ENCODE measurements at regions not wholly inside any gene's neighbourhood (a gene's known extent, or its start where the extent isn't known, plus 50 kb on each side); places are given as distances from the start of the nearest gene placed in this dataset.

- intact Hi-C loops (cut with DNase I, micrococcal nuclease): no loop called here
- ATAC-seq (no peak), DNase-seq (no peak)
These were observed 629.5 kb upstream of the ANO3 start for GRCh38 chr11:25702417-25702816.

DNA sequence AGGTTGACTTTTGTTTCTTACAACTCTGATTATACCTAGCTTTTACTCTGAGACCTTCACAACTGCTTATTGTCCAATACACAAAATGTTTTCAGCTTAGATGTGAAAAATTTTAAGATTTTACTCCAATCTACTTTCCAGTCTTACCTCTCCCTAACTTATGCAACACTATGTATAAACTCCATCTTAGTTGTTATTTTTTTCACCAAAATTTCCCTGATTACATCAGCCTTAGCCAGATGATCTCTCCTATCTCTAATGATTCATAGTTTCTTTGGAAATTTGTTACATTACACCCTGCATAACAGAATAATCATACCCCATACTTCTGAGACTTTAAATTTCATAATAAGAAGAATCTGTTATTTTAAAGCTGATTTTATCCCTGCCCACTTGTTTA, 621.0 kb upstream of the ANO3 start:
- intact Hi-C loops (cut with DNase I, micrococcal nuclease): no loop called here
- no peak for DNase-seq
- no peak for ATAC-seq

DNA sequence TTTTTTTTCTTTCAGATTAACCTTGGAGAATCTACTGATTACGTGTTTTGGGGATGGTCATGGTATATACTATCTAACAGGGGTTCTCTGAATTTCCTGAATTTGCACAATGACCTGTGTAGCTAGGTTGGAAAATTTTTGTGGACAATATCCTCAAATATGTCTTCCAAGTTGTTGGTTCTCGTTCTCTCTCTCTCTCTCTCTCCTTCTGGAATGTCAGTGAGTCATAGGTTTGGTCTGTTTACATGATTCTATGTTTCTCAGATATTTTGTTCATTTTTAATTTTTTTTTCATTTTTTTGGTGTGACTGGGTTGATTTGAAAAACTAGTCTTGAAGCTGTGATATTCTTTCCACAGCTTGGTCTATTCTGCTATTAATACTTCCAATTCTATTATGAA, 604.0 kb upstream of the ANO3 start:
- ATAC-seq (no peak), DNase-seq (no peak)
- intact Hi-C loops (cut with DNase I, micrococcal nuclease): no loop called here

- intact Hi-C loops (cut with DNase I, micrococcal nuclease): no loop called here
- no peak for ATAC-seq
- DNase-seq: no peak
These were observed 601.7 kb upstream of the ANO3 start for GRCh38 chr11:25730230-25730629.

DNA sequence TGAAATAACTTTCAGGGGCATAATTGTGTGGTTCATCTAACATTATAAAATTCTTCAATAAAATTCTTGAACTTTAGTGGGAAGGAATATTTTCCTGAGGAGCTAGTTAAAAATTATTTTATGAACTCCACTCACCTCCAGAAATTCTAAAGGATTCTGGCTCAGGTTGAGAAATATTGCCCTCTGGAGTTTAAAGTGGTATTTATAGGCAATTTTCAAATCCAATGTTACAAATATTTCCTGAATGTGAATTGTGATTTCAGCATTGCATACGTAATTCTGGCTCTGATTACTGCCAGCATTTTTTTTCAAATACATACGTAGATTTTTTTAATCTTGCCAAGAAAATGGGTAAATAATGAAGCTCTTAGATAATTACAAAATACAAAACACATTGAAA, 598.2 kb upstream of the ANO3 start:
- intact Hi-C loops (cut with DNase I, micrococcal nuclease): no loop called here
- ATAC-seq (no peak), DNase-seq (no peak)

DNA sequence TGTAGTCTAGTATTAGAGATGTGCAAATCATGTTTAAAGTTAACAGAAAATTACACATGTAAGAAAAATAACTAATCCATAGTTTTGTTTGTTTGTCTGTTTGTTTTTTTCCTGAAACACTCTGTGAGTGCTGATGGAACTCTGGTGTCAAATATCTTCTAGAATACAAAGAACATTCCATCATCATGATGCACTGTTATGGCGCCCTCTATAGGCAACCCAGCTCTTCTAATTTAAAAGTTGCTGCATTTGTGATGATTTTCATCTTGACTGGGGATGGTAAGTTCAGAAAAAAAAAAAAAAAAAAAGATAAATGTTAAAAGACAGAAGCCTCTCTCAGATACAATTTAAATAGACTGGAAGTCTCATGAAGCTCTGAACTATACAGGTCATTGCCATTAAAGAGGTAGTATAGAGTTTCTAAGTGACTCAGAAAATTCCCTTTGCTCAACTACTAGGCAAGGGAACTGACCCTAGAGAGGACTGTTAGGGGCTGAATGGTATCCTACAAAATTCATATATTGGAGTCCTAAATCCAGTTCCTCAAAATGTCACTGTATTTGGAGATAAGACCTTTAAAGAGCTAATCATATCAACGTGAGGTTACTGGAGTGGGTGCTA, 597.2 kb upstream of the ANO3 start:
- intact Hi-C loops (cut with DNase I, micrococcal nuclease): no loop called here
- ATAC-seq: no peak

GRCh38 chr11:25737071-25737675, 594.8 kb upstream of the ANO3 start:
- DNase-seq (no peak), ATAC-seq (no peak)
- intact Hi-C loops (cut with DNase I, micrococcal nuclease): no loop called here

More for the DNA sequence above, 597.2 kb upstream of the ANO3 start:
- DNase-seq: no peak

DNA sequence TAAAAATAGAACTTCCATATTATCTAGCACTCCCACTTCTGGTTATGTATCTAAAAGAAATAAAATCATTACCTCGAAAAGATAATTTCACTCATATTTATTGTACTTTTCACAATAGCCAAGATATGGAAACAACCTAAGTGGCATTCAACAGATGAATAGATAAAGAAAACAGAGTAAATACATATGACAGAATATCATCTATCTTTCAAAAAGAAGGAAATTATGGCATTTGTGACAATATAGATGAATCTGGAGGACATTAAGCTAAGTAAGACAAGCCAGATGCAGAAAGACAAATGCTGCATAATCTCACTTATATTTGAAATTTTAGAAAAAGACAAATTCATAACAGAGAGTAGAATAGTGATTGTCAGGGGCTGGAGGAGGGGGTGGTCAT, 590.0 kb upstream of the ANO3 start:
- intact Hi-C loops (cut with DNase I, micrococcal nuclease): no loop called here
- DNase-seq (no peak), ATAC-seq (no peak)

DNA sequence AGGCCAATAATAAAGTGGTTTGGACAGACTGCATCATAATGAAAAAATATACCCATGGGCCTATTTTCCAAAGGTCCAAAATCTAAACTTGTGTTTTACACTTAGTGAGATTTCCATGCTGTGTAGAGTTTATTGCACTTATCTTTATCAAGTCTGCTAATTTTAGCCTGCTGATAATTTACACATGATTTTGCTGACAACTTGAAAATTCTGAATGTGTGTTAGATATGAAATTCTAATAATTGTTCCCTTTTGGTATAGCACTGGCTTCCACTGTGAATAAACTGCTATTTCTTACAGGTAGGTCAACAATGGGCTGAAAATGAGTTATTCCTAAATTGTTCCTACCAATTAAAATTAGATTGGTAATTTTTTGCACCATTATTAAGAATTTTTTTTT, 589.1 kb upstream of the ANO3 start:
- no peak for DNase-seq
- no peak for ATAC-seq
- intact Hi-C loops (cut with DNase I, micrococcal nuclease): no loop called here

DNA sequence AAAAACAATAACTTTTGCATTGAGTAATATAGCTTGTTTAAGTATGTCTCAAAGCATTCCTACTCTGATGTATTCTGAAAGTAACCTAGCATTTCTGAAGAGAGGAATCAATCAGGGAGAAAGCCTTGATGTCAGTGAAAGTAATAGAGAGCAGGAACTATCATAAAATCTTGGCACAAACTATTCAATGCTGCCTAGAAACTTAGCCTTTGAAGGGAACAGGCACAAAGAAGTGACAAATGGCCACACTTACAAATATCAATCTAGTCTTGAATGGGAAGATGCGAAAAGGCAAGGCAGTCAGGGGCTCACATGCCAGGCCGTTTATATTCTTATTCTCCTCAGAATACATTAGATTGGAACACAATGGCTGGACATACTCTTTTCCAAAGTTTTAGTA, 576.5 kb upstream of the ANO3 start:
- DNase-seq: no peak
- intact Hi-C loops (cut with DNase I, micrococcal nuclease): no loop called here
- no peak for ATAC-seq

- no peak for DNase-seq
- intact Hi-C loops (cut with DNase I, micrococcal nuclease): no loop called here
- no peak for ATAC-seq
These were observed 575.9 kb upstream of the ANO3 start for GRCh38 chr11:25755918-25756584.

- ATAC-seq: no peak
- DNase-seq: no peak
- intact Hi-C loops (cut with DNase I, micrococcal nuclease): no loop called here
These were observed 573.7 kb upstream of the ANO3 start for GRCh38 chr11:25758145-25758661.

DNA sequence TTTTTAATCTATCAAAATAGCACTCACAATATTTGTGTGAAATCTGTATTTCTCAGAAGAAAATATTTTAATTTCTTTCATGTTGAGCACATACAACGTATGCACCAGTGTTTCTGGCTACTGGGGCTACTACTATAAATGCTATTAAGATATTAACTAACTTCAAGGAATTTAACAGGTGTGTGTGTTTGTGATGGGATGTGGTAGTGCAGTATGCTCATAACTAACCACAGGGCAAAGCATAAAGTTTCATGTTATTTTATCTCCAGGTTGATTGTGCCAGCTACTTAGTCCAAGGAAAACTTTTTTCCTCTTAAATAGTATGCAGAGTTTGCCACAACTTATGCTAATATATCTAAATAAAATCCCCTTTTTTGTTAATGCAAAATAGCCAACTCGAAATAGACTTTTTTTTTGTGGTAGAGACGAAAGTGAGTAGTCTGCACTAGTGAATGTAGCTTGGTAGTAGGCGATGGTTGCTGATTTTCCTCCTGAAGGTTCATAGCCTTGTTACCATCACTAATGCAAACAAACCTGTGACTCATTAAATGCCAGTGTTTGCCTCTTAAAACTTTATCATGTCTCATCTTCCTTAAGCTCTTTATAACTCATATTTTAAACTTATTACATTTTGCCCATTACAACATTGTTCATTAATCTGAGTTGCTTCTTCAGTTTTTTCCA, 565.5 kb upstream of the ANO3 start:
- DNase-seq: no peak
- no peak for ATAC-seq
- intact Hi-C loops (cut with DNase I, micrococcal nuclease): no loop called here

DNA sequence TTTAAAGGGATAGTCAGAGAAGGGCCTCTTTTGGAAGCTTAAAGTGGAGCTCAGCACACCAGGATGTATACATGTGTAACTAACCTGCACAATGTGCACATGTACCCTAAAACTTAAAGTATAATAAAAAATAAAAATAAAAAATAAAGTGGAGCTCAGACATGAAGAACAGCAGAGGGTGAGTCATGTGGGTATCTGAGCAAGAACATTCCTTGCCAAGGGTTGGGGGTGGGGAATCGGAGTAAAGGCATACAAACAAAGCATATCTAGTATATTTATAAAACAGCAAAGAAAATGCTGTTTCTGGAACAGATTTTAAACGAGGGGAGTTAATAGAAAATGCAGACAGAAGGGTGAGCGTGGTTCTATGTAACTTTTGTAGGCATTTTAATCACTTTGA, 562.6 kb upstream of the ANO3 start:
- DNase-seq: no peak
- intact Hi-C loops (cut with DNase I, micrococcal nuclease): no loop called here
- no peak for ATAC-seq

- DNase-seq: no peak
- intact Hi-C loops (cut with DNase I, micrococcal nuclease): no loop called here
These were observed 560.3 kb upstream of the ANO3 start for GRCh38 chr11:25771605-25772004.

GRCh38 chr11:25775603-25776002, 556.3 kb upstream of the ANO3 start:
- DNase-seq (no peak), ATAC-seq (no peak)
- intact Hi-C loops (cut with DNase I, micrococcal nuclease): no loop called here

More at GRCh38 chr11:25771605-25772004, 560.3 kb upstream of the ANO3 start:
- ATAC-seq: no peak

GRCh38 chr11:25776238-25776637, 555.7 kb upstream of the ANO3 start:
- DNase-seq (no peak), ATAC-seq (no peak)
- intact Hi-C loops (cut with DNase I, micrococcal nuclease): no loop called here

GRCh38 chr11:25777343-25777742, 554.6 kb upstream of the ANO3 start:
- DNase-seq (no peak), ATAC-seq (no peak)
- intact Hi-C loops (cut with DNase I, micrococcal nuclease): no loop called here

- intact Hi-C loops (cut with DNase I, micrococcal nuclease): no loop called here
- ATAC-seq: no peak
These were observed 552.9 kb upstream of the ANO3 start for GRCh38 chr11:25779033-25779432.

DNA sequence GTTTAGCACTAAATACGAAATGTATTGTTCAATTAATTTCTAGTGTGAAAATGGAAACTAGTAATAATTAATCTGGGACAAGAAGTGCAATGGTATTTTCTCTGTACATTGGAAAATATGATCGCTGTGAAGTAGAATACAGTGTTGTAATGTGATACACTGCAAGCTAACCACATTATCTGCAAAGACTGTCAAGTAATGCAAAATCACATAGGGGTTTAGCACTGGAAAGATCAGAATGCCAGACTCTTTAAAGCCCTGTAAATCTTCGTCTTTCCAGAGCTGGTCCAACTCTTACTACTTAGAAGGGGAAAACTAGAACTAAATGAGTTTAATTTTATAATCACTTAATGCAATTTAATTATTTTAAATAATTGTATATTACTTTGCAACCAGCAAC, 544.5 kb upstream of the ANO3 start:
- intact Hi-C loops (cut with DNase I, micrococcal nuclease): no loop called here

More at GRCh38 chr11:25779033-25779432, 552.9 kb upstream of the ANO3 start:
- no peak for DNase-seq

More for the DNA sequence above, 544.5 kb upstream of the ANO3 start:
- no peak for ATAC-seq
- DNase-seq: no peak
